ENCODE measurements at regions not wholly inside any gene's neighbourhood (a gene's known extent, or its start where the extent isn't known, plus 50 kb on each side); places are given as distances from the start of the nearest gene placed in this dataset.

GRCh38 chr5:171633776-171634470 lies 151.7 kb upstream of the SMIM23 start:
- TF ChIP-seq CTCF (IDR thresholded peaks at IDR 0.05; ENCODE audit: insufficient read depth, low read length, poor library complexity, severe bottlenecking) (no peak), EZH2phosphoT487 (conservative IDR thresholded peaks at IDR 0.05; ENCODE audit: low read length) (no peak)
